GM21528 (cell line): ENCODE measurements at regions not wholly inside any gene's neighbourhood (a gene's known extent, or its start where the extent isn't known, plus 50 kb on each side); places are given as distances from the start of the nearest gene placed in this dataset.

Experiments
- ATAC-seq: cut with Tn5 transposase; IDR thresholded peaks from one replicate; pipeline ENCODE4 v1.9.1; 2021; ENCODE audit warnings: mild to moderate bottlenecking, moderate library complexity; ENCODE audit not compliant: unreplicated experiment, low FRiP score

GRCh38 chr14:35456261-35456660 lies 51.7 kb upstream of the NFKBIA start:
- ATAC-seq, result no peak

DNA sequence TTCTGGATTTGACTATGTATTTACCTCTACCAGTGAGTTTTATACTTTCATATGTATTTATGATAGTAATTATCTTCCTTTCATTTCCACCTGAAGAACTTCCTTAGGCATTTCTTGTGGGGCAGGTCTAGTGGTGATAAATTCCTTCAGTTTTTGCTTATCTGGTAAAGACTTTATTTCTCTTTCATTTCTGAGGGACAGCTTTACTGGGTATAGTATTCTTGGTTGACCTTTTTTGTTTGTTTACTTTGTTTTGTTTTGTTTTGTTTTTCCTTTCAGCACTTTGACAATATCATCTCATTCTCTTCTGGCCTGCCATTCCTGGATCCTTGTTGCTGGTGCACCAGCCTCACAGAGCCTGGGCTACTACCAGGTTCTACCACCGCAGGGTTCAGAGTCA lies 53.9 kb upstream of the NFKBIA start:
- no peak for ATAC-seq

DNA sequence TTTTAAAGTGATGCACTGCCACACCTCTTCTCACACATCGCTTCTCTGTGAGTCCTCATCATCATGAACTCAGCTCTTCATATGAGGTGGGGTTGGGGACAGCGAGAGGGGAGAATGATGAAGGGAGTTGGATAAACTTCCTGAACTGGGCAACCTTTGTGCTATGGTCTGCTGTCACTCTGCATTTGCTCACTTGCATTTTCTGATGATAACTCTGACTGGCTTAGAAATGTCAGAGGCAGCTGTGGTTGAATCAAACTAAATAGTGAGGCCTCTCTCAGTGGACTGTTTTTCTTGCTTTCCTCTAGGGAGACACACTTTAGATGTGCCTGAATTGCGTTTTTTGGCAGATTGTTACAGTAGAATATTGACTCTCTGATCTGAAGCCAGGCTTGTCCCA lies 55.2 kb upstream of the NFKBIA start:
- no peak for ATAC-seq

GRCh38 chr14:35470755-35471154 lies 63.2 kb upstream of the INSM2 start:
- no peak for ATAC-seq

- no peak for ATAC-seq
Measured at GRCh38 chr14:35471803-35472202, 62.2 kb upstream of the INSM2 start.

DNA sequence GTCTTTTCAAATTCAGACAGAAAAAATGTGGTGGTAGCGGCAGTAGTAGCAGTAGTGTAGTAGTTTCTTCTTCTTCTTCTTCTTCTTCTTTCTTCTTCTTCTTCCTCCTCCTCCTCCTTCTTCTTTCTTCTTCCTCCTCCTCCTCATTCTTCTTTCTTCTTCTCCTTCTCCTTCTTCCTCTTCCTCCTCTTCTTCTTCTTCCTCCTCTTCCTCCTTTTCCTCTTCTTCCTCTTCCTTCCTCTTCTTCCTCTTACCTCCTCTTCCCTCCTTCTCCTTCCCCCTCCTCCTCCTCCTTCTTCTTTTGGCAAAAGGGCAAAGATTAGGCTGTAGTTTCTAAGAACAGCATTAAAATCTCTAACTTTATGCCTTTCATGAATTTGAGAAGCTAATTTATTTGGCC lies 59.6 kb upstream of the INSM2 start:
- no peak for ATAC-seq

DNA sequence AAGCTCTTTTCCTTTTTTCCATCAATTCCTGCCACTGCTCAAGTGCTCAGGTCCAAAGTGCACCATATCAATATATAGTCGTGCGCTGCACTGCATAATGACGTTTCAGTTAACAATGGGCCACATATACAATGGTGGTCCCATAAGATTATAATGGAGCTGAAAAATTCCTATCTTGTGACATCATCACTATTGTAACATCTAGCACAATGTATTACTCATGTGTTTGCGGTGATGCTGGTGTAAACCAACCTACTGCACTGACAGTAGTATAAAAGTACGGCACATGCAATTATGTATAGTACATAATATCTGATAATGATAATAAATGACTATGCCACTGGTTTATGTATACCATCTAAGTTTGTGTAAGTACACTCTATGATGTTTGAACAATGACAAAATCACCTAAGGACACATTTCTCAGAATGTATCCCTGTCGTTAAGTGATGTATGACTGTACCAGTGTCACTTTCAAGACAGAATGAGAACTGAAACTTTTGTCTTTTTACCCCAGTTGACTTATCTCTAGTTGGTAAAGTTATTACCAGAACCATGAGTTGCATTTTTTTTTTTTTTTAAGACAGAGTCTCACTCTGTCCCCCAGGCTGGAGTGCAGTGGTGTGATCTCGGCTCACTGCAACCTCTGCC lies 53.7 kb upstream of the INSM2 start:
- peak; percentile 89 for ATAC-seq

- ATAC-seq, result no peak
Measured at GRCh38 chr14:35482994-35483515, 50.9 kb upstream of the INSM2 start.
